Mammary epithelial cell (primary cell): ENCODE measurements at regions not wholly inside any gene's neighbourhood (a gene's known extent, or its start where the extent isn't known, plus 50 kb on each side); places are given as distances from the start of the nearest gene placed in this dataset.

Source experiments
- CTCF ChIP-seq, 2 donors: IDR thresholded peaks in 1 of 2; conservative IDR thresholded peaks in 1 of 2; 2 replicates each; pipeline ENCODE4 v1.5.1; 2011 to 2012; ENCODE audit warnings: inconsistent platforms in 2 of 2, low read length in 2 of 2, mild to moderate bottlenecking in 2 of 2, control low read depth in 1 of 2, low read depth in 1 of 2; ENCODE audit not compliant: insufficient read depth in 1 of 2; ENCODE audit errors: extremely low read depth in 1 of 2
- EZH2 ChIP-seq: IDR thresholded peaks from 2 replicates; pipeline ENCODE4 v1.6.1; 2012; ENCODE audit warnings: low read length, inconsistent platforms, borderline replicate concordance

DNA sequence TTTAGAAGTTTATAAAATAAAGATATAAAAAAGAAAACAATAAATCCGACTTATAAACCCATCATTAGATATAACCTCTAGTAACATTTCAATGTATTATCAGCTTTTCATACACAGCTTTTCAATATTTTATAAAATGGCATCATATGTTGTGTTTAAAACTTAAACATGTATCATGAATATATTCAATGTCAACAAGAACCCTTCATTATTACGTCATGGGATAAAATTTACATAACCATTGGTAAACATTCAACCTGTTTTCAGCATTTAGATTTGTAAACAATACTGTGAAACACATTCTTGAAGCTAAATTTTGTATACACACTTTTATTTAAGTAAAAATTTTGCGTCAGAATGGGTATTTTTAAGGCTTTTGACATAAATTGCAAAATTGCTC is 153.4 kb upstream of the SOX14 start:
- TF ChIP-seq EZH2 (no peak), CTCF (conservative IDR thresholded peaks at IDR 0.05 in 1 of 2, IDR thresholded peaks at IDR 0.05 in 1 of 2; ENCODE audit: extremely low read depth in 1 of 2, insufficient read depth in 1 of 2, low read depth in 1 of 2, low read length in 2 of 2) (no peak)
